Stimulated activated naive CD8-positive, alpha-beta T cell treated with anti-CD3 and anti-CD28 coated beads, Interleukin-15, amount 100 ng/mL, for 72 hours (primary cell): ENCODE measurements at regions not wholly inside any gene's neighbourhood (a gene's known extent, or its start where the extent isn't known, plus 50 kb on each side); places are given as distances from the start of the nearest gene placed in this dataset.

Experiments used
- ATAC-seq: fragments of 150-1000 bp; cut with Tn5 transposase; 2 replicates; pipeline ENCODE4 v1.10.0; 2021; ENCODE audit warnings: mild to moderate bottlenecking, moderate library complexity
- DNase-seq, 2 donors: peaks; one replicate each; pipeline ENCODE4 v3.0.0; 2021 to 2022
- H3K27ac Mint-ChIP-seq, 2 donors: one replicate each; pipeline ENCODE4 v1.8.0; 2022; ENCODE audit warnings: mild to moderate bottlenecking in 2 of 2, mixed read lengths in 2 of 2, moderate library complexity in 2 of 2
- H3K27me3 Mint-ChIP-seq: one replicate; pipeline ENCODE4 v1.8.0; 2022; ENCODE audit warnings: mixed read lengths
- H3K4me1 Mint-ChIP-seq: one replicate; pipeline ENCODE4 v1.8.0; 2022; ENCODE audit warnings: mild to moderate bottlenecking, mixed read lengths
- H3K4me3 Mint-ChIP-seq, 2 donors: one replicate each; pipeline ENCODE4 v1.8.0; 2022; ENCODE audit warnings: mild to moderate bottlenecking in 2 of 2, mixed read lengths in 2 of 2, moderate library complexity in 1 of 2
- H3K9me3 Mint-ChIP-seq, 2 donors: one replicate each; pipeline ENCODE4 v1.8.0; 2022; ENCODE audit warnings: mixed read lengths in 2 of 2

- H3K4me3 Mint-ChIP-seq = no peak overlapping the region
- DNase-seq (no peak), ATAC-seq (peak; percentile 42)
- no peaks in the 10 kb centered on the region for H3K9me3 Mint-ChIP-seq
- no peaks in the 10 kb centered on the region for H3K4me1 Mint-ChIP-seq
- no peak overlapping the region for H3K27ac Mint-ChIP-seq
- no peaks in the 10 kb centered on the region for H3K27me3 Mint-ChIP-seq
These were observed 107.6 kb downstream of the AMER1 start for GRCh38 chrX:64097891-64098290.

DNA sequence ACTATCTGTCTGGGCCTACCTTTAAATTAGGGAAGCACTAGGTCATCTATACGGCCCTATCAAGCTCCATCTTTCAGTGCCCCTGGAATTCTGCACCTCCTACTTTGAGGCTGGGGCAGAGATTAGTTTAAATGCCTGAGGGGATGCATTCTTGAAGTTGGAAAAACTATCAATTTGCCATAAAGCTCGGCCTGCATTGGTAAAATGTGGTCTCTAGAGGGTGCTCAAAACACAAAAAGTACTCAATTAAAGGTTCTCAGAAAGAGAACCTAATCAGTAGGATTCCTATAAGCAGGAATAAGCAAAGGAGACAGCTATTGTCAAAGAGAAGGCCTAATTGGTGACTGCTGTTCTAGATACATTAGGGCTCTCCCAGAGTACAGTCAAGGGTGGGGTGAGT lies 111.7 kb downstream of the AMER1 start:
- H3K27ac Mint-ChIP-seq = no peak overlapping the region
- peaks cover 0 to 2% of the 10 kb centered on the region in 2 donors for H3K9me3 Mint-ChIP-seq
- H3K4me3 Mint-ChIP-seq = no peak overlapping the region
- ATAC-seq (no peak), DNase-seq (no peak)
- no peaks in the 10 kb centered on the region for H3K27me3 Mint-ChIP-seq
- H3K4me1 Mint-ChIP-seq = no peaks in the 10 kb centered on the region
